ENCODE measurements at regions not wholly inside any gene's neighbourhood (a gene's known extent, or its start where the extent isn't known, plus 50 kb on each side); places are given as distances from the start of the nearest gene placed in this dataset.
A peak's percentile ranks its signal among the peaks of the same experiment; 100 is the strongest.

- FAIRE-seq, result peak; percentile 90
Measured at GRCh38 chrX:79300856-79301255, 66.3 kb downstream of the ITM2A start.

- no peak for FAIRE-seq
Measured at GRCh38 chrX:79290596-79290995, 76.5 kb downstream of the ITM2A start.

GRCh38 chrX:79288733-79289132, 78.4 kb downstream of the ITM2A start:
- FAIRE-seq, result no peak

GRCh38 chrX:79287724-79288123, 79.4 kb downstream of the ITM2A start:
- FAIRE-seq, result peak; percentile 88

GRCh38 chrX:79281775-79282174, 85.4 kb downstream of the ITM2A start:
- FAIRE-seq, result no peak

- FAIRE-seq, result peak; percentile 43
Measured at GRCh38 chrX:79270401-79270800, 96.7 kb downstream of the ITM2A start.

GRCh38 chrX:79268788-79269187, 98.3 kb downstream of the ITM2A start:
- no peak for FAIRE-seq

- FAIRE-seq, result no peak
Measured at GRCh38 chrX:79266702-79267101, 100.4 kb downstream of the ITM2A start.

GRCh38 chrX:79263550-79263949, 103.6 kb downstream of the ITM2A start:
- peak; percentile 41 for FAIRE-seq

GRCh38 chrX:79259073-79259689, 108.0 kb downstream of the ITM2A start:
- peak; percentile 24 for FAIRE-seq

- no peak for FAIRE-seq
Measured at GRCh38 chrX:79243691-79244090, 99.2 kb downstream of the GPR174 start.

GRCh38 chrX:79235899-79236298, 91.4 kb downstream of the GPR174 start:
- no peak for FAIRE-seq

- FAIRE-seq, result no peak
Measured at GRCh38 chrX:79231662-79232061, 87.2 kb downstream of the GPR174 start.

Data from colon (tissue), 2 donors.